HG02642 (cell line): ENCODE measurements at regions not wholly inside any gene's neighbourhood (a gene's known extent, or its start where the extent isn't known, plus 50 kb on each side); places are given as distances from the start of the nearest gene placed in this dataset.

Source experiments
- ATAC-seq: cut with Tn5 transposase; IDR thresholded peaks from one replicate; pipeline ENCODE4 v1.9.1; 2021; ENCODE audit warnings: mild to moderate bottlenecking; ENCODE audit not compliant: unreplicated experiment, poor library complexity

- no peak for ATAC-seq
Observed at GRCh38 chr3:10695595-10696285, 120.3 kb upstream of the SLC6A11 start.

- no peak for ATAC-seq
Observed at GRCh38 chr3:10697918-10698317, 118.1 kb upstream of the SLC6A11 start.

GRCh38 chr3:10700821-10701220, 115.2 kb upstream of the SLC6A11 start:
- ATAC-seq, result no peak

- ATAC-seq, result no peak
Observed at GRCh38 chr3:10702961-10703740, 112.9 kb upstream of the SLC6A11 start.

GRCh38 chr3:10703875-10704274, 112.2 kb upstream of the SLC6A11 start:
- ATAC-seq, result no peak

GRCh38 chr3:10706156-10706739, 109.8 kb upstream of the SLC6A11 start:
- no peak for ATAC-seq

- no peak for ATAC-seq
Observed at GRCh38 chr3:10706740-10707399, 109.2 kb upstream of the SLC6A11 start.

GRCh38 chr3:10707400-10708215, 108.4 kb upstream of the SLC6A11 start:
- no peak for ATAC-seq

GRCh38 chr3:10708216-10708893, 107.7 kb upstream of the SLC6A11 start:
- ATAC-seq, result no peak

GRCh38 chr3:10709110-10709781, 106.8 kb upstream of the SLC6A11 start:
- ATAC-seq, result no peak

GRCh38 chr3:10712121-10712520, 103.9 kb upstream of the SLC6A11 start:
- ATAC-seq, result no peak

GRCh38 chr3:10713656-10714055, 102.4 kb upstream of the SLC6A11 start:
- no peak for ATAC-seq

- ATAC-seq, result no peak
Observed at GRCh38 chr3:10715886-10716285, 100.1 kb upstream of the SLC6A11 start.

GRCh38 chr3:10716964-10717363, 99.1 kb upstream of the SLC6A11 start:
- ATAC-seq, result no peak

GRCh38 chr3:10717756-10718155, 98.3 kb upstream of the SLC6A11 start:
- no peak for ATAC-seq

GRCh38 chr3:10721101-10721500, 94.9 kb upstream of the SLC6A11 start:
- ATAC-seq, result no peak

GRCh38 chr3:10722911-10723310, 93.1 kb upstream of the SLC6A11 start:
- ATAC-seq, result no peak

GRCh38 chr3:10723991-10724390, 92.0 kb upstream of the SLC6A11 start:
- ATAC-seq, result no peak

- ATAC-seq, result no peak
Observed at GRCh38 chr3:10725067-10725466, 91.0 kb upstream of the SLC6A11 start.
